SW480 (cell line): ENCODE measurements at regions not wholly inside any gene's neighbourhood (a gene's known extent, or its start where the extent isn't known, plus 50 kb on each side); places are given as distances from the start of the nearest gene placed in this dataset.

Source experiments
- DNase-seq: peaks from one replicate; pipeline ENCODE4 v3.0.0-alpha.2; 2016; ENCODE audit warnings: low spot score

DNA sequence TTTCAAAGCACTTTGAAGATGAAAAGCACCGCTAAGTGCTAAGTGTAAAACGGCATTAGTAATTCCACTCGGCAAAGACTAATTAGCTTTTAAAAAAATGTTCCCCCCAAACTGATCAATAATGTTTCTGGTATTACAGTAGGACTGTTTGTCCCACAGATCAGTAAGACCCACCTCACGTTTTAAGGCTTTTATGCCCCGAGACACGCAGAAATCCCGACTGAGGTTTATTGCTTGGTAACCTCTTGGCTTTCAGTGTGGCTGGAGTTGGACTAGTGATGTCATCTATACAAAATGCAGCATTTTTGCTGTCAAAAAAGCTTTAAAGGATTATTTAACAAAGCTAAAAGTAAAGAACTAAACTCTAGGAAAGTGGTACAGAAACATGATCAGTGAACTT, 414.6 kb upstream of the PSMD7 start:
- DNase-seq: no peak

GRCh38 chr16:73879621-73880020, 417.0 kb upstream of the PSMD7 start:
- DNase-seq: no peak

DNA sequence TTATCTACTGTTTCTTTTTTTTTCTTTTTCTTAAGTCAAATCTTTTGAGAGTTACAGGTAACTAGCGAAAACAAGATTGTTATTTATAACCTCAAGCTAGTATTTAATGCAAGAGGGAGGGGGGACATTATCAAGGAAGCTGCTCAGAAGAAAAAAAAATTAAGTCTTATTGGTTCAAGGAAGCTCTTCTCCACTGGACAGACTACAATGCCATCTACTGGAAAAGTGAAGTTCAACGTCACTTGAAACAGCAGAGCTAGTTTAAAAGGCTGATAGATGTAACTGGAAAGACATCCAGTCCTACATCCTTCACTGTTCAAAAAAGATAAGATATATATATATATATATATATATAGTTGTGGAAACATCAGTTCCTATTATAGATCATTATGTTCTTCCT, 418.0 kb upstream of the PSMD7 start:
- peak; percentile 57 for DNase-seq

DNA sequence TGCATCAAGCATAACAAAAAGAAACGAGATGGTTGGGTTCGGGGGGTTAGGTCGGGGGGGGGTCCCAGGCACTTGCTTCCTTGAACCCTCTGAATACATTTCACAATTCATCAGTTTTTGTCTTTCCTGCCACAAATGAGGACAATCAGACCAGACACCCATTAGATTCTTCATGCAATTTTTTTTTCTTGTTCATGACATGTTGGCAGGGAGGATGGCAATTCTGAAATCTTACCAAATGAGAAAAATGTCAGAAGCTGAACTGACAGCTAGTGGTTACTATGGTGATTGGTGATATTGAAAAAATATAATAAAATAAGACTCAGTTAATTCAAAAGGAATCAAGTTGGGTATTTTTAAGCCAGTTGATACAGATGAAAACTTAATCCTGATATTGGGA, 419.5 kb upstream of the PSMD7 start:
- no peak for DNase-seq

DNA sequence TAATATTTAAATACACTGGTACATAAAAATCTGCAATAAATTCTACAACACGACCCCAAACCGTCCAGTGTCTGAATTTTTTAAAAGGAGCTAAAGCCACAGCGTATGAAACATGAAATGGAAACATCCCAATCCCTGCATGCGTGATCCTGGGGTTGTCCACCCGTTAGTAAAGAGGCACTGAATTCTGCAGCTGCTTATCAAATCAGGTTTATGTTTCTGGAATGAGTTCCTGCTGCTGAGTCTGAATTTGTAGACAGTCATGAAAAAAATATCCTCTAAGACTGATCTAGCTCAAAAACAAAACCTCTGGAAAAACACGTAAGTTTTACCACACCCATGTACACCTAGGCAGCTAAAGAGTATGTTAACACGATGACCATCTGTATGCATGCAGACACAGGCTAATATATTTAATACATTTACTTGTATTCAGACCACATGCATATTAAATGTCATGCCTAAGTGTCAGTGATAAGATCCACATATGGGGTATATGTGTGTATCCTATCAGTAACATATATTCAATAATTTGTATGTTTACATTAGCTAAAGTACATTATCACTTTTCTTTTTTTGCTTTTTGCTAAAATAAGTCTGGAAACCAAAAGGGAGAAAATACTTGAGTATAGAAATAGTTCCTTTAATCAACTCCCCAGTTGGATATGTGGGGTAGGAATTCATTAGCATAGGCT, 420.5 kb upstream of the PSMD7 start:
- DNase-seq: no peak

DNA sequence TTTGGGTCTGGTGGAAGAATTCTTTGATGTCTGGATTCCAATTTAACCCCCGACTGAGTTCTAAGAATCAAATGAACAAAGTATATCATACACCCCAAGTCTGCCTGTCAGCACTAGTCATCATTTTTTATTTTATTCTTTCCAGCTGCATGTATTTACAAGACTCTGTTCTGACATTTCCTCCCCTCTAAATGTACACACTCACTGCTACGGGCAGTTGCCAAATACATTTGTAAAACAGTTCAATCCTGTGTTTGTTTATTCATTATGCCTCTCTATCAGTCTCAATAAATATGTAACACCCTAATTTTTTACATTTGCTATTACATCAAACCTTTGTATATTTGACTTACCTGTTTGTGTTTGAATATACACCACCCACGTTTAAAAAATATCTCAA, 422.3 kb upstream of the PSMD7 start:
- no peak for DNase-seq

DNA sequence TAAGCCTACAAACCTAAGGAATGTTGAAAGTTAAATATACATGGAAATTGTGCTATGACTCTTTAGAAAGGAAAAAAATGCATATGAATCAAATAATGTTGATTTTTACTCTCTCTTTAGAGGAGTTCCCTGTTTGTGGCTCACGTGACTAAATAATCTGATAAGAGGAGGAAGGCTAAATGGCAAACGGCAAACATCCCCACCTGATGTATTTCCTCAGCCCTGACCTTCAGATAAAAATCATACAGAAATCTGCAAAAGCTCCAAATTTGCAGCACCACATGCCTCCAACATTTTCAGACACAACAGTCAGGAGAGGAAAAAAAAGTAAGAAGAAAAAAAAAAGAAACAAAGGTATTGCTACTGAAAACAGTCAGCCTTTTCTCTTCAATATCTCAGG, 423.0 kb upstream of the PSMD7 start:
- DNase-seq: no peak

DNA sequence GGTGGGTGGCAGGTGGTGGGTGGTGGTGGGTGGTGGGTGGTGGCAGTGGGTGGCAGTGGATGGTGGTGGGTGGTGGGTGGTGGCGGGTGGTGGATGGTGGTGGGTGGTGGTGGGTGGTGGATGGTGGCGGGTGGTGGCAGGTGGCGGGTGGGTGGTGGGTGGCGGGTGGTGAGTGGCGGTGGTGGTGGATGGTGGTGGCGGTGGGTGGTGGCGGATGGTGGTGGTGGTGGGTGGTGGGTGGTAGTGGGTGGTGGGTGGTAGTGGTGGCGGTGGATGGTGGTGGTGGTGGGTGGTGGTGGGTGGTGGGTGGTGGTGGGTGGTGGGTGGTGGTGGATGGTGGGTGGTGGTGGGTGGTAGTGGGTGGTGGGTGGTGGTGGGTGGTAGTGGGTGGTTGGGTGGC, 423.8 kb upstream of the PSMD7 start:
- DNase-seq: no peak

DNA sequence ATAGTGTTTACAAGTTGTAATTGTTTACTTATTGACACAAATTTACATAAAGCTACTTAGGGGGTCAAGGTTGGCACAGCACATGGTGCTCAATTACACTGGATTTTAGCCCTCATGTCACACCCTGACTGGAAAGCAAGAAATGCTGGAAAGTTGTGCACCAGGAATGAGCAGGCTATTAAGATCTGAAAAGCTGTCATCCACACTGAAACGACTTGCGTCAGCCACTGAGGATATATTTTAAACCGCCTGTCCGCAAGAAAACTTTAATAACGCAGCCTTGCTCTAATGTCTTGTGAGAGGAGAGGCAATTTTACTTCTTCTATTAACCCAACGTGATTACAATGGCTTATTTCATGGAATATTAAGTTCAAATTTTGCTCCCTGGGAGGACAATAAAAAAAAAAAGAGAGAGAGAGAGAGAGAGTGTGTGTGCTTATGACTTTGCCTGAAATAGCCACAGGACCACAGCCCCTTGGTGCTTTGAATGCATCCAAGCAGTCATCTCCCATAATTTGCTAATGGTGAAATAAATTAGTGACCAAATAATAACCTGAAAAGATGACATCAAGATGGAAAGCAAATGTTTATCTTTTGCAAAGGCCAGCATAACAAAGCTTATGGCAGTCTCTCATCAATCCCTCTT, 425.4 kb upstream of the PSMD7 start:
- no peak for DNase-seq

- no peak for DNase-seq
Measured at GRCh38 chr16:73869126-73869525, 427.5 kb upstream of the PSMD7 start.

DNA sequence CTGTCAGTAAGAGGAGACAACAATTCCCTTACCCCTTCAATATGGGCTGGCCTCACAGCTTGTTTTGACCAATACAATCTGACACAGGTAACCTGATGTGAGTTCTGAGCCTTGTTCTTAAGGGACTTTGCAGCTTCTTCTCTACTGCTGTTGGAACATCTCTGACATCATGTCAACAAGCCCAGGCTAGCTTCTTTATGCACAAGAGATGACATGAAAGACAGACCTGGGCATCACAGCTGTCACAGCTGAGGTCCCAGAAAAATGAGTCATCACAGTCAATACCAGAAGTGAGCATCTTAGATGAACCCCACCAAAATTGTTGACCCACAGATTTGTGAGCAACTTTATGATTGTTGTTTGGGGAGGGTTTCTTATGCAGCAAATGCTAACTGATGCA, 431.7 kb upstream of the PSMD7 start:
- no peak for DNase-seq

GRCh38 chr16:73858326-73858725, 438.3 kb upstream of the PSMD7 start:
- DNase-seq: no peak

DNA sequence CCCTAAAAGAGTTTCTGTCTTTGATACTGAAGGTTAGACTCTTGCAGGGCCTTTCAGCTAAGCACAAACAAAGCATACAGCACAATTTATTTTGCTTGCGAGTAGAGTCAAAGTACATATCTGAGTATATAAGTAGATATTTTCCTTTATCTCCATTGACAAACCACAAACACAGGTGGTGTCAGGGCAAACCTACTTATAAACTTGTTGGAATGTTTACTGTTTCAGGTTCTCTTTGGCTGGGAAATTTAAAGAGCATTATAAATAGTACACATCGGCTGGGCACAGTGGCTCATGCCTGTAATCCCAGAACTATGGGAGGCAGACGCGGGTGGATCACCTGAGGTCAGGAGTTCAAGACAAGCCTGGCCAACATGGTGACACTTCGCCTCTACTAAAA, 442.6 kb upstream of the PSMD7 start:
- no peak for DNase-seq

DNA sequence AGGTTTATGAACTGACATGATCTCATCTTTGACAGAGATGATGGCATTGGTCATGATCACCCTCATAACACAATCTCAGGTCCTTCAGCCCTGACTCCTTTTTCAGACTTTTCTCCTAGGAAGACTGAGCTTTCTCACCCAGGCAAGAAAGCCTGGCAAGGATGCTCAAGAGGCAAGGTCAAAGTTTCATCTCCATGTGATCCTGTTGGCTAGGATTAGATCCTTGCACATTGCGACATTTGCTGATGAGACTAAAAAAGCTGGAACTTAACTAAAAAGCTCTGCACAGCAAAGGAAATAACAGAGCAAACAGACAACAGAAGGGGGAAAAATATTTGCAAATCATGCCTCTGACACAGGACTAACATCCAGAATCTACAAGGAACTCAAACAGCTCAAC, 444.1 kb upstream of the PSMD7 start:
- DNase-seq: no peak

GRCh38 chr16:73848993-73849392, 447.6 kb upstream of the PSMD7 start:
- DNase-seq: no peak

DNA sequence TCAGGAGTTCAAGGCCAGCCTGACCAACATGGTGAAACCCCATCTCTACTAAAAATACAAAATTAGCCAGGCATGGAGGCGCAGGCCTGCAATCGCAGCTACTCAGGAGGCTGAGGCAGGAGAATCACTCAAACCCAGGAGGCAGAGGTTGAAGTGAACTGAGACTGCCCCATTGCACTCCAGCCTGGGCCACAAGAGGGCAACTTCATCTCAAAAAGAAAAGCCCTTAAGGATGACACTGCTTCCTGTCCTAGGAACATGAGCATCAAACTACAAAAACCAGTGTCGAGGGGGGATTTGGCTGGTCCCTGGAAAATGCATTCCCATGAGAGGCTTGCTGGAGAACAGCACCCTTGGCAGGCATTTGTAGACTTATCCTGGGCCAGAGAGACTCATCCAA, 449.5 kb upstream of the PSMD7 start:
- DNase-seq: no peak

- DNase-seq: no peak
Measured at GRCh38 chr16:73846356-73846755, 450.3 kb upstream of the PSMD7 start.

- no peak for DNase-seq
Measured at GRCh38 chr16:73846007-73846330, 450.6 kb upstream of the PSMD7 start.

- DNase-seq: no peak
Measured at GRCh38 chr16:73845238-73846006, 451.2 kb upstream of the PSMD7 start.

GRCh38 chr16:73840728-73841127, 455.9 kb upstream of the PSMD7 start:
- no peak for DNase-seq

DNA sequence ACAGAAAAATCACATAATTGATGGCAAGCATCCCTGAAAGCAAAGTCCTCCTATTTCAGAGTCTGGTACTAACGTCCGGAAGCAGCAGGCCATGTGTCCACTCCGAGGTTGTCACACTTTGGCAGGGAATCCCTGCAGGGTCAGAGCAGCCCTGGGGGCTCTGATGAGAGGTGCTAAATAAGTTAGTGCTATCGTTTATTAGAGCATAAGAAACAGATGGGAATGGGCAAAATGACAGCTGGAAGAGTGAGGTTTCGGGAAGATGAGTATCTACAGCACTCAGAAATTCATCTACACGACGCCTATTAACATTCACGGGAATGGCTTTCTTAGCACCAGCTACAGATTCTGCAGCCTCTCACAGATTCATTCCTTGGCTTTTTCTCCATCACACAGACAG, 465.4 kb upstream of the PSMD7 start:
- no peak for DNase-seq

DNA sequence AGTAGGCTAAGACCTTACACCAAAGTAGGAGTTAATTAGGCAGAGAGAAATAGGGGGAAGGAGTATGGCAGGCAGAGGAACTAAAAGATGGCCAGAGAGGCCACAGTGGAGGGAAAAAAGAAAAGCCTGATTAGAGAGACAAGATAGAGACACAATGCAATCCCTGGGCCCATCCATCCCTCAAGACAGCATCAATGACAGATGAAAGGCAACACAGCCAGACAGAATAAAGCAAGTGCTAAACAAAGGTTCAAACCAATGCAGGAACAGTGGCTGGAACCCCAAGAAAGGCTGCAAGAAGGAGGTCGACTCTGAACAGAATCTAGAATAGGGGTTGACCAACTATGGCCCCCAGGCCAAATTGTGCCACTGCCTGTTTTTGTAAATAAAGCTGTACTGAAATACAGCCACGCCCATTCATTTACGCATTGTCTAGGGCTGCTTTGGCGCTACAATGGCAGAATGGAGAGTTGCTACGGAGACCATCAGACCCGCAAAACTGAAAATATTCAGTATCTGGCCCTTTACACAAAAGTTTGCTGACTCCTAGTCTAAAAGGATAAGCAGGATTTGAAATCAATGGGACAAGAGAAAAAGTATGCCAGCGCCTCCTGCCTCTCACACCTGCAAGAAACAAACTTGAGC, 473.3 kb upstream of the PSMD7 start:
- no peak for DNase-seq
